HepG2 (cell line): ENCODE measurements at regions not wholly inside any gene's neighbourhood (a gene's known extent, or its start where the extent isn't known, plus 50 kb on each side); places are given as distances from the start of the nearest gene placed in this dataset.

Experiments
- ATAC-seq: fragments of 200-7000 bp; cut with Tn5 transposase; 3 replicates; pipeline ENCODE4 v1.9.1; 2020; ENCODE audit warnings: mild to moderate bottlenecking, moderate library complexity
- BruUV-seq: library from RNA; stranded (reverse); fragments of 400-500 nt; replicated peaks from 2 replicates; lab custom pipeline; 2021; lab: Mats Ljungman, UMichigan
- CTCF ChIA-PET: fragments of 300-600 bp; formaldehyde crosslinking; extraction: SDS; loops from one replicate; lab custom pipeline; 2021; ENCODE audit warnings: low total read pairs, inconsistent platforms, low intra/inter-chr PET ratio; lab: Yijun Ruan, JAX
- POLR2A ChIA-PET: fragments of 350-600 bp; sonication (Branson Sonifier 250); formaldehyde crosslinking; loops from one replicate; lab custom pipeline; 2020; ENCODE audit warnings: antibody characterized with exemption, inconsistent platforms; lab: Yijun Ruan, JAX
- DNase-seq: peaks from one replicate; pipeline ENCODE4 v3.0.0-alpha.2; 2015; ENCODE audit warnings: low spot score
- FAIRE-seq: peaks from 3 replicates; lab custom pipeline; 2011; peaks lifted over from hg19 to GRCh38; lab: Jason Lieb, UNC
- H2AFZ ChIP-seq: one replicate; pipeline ENCODE4 v1.6.1; 2011; ENCODE audit warnings: low read length, inconsistent platforms
- H3K27ac ChIP-seq: fragments of 300-600 bp; 3 replicates; pipeline ENCODE4 v1.8.0; 2011; ENCODE audit warnings: mixed run types, mild to moderate bottlenecking, mixed read lengths, low read length, inconsistent platforms; ENCODE audit not compliant: insufficient read depth; ENCODE audit errors: extremely low read length
- H3K27me3 ChIP-seq, 2 experiments: fragments of 200-600 bp in 1 of 2; 2 replicates in 1 of 2; 3 replicates in 1 of 2; pipeline versions ENCODE4 v1.6.0 to v1.8.0; 2011; ENCODE audit warnings: low read length in 2 of 2, mild to moderate bottlenecking in 2 of 2, moderate library complexity in 2 of 2, inconsistent platforms in 1 of 2; ENCODE audit not compliant: insufficient read depth in 2 of 2, control insufficient read depth in 1 of 2
- H3K36me3 ChIP-seq, 2 experiments: fragments of 200-600 bp in 1 of 2; replicated peaks in 1 of 2; 2 replicates in 1 of 2; 3 replicates in 1 of 2; pipeline versions ENCODE4 v1.5.1 to v1.8.0; 2011; ENCODE audit warnings: low read length in 2 of 2, inconsistent platforms in 1 of 2; ENCODE audit not compliant: insufficient read depth in 2 of 2, control insufficient read depth in 1 of 2
- H3K4me1 ChIP-seq: 2 replicates; pipeline ENCODE4 v1.5.1; 2012; ENCODE audit warnings: low read length, inconsistent platforms; ENCODE audit not compliant: insufficient read depth
- H3K4me2 ChIP-seq: 2 replicates; pipeline ENCODE4 v1.6.0; 2011; ENCODE audit warnings: low read depth, low read length, inconsistent platforms
- H3K4me3 ChIP-seq, 3 experiments: fragments of 200-600 bp in 1 of 3; sonication (generic), shearing (Covaris generic) in 1 of 3; replicated peaks in 1 of 3; 2 replicates each; pipeline ENCODE4 v1.5.1; 2011 to 2016; ENCODE audit warnings: low read length in 3 of 3, inconsistent platforms in 2 of 3, low read depth in 2 of 3, mild to moderate bottlenecking in 2 of 3, control low read depth in 1 of 3, mixed read lengths in 1 of 3; ENCODE audit not compliant: insufficient read depth in 1 of 3
- H3K79me2 ChIP-seq: one replicate; pipeline ENCODE4 v1.6.1; 2011; ENCODE audit warnings: low read length, inconsistent platforms; ENCODE audit not compliant: insufficient read depth
- H3K9ac ChIP-seq: 2 replicates; pipeline ENCODE4 v1.6.0; 2011; ENCODE audit warnings: mild to moderate bottlenecking, low read depth, low read length, inconsistent platforms; ENCODE audit not compliant: insufficient read depth
- H3K9me3 ChIP-seq: 2 replicates; pipeline ENCODE4 v1.5.1; 2012; ENCODE audit warnings: mild to moderate bottlenecking, low read length
- H4K20me1 ChIP-seq: 2 replicates; pipeline ENCODE4 v1.6.0; 2011; ENCODE audit warnings: inconsistent platforms, mild to moderate bottlenecking, low read length, moderate library complexity; ENCODE audit not compliant: insufficient read depth
- CEBPG ChIP-seq: IDR thresholded peaks from 2 replicates; pipeline ENCODE4 v1.6.1; 2016
- DR1 ChIP-seq: sonication (generic); formaldehyde crosslinking; IDR thresholded peaks from 2 replicates; pipeline ENCODE4 v1.8.0; 2021; ENCODE audit warnings: mild to moderate bottlenecking, missing genetic modification reagents, inconsistent platforms
- ELF4 ChIP-seq: sonication (generic); formaldehyde crosslinking; IDR thresholded peaks from 2 replicates; pipeline ENCODE4 v1.5.0; 2020; ENCODE audit warnings: missing genetic modification reagents, mild to moderate bottlenecking, moderate library complexity, borderline replicate concordance
- MYC ChIP-seq: sonication (generic); formaldehyde crosslinking; IDR thresholded peaks from 2 replicates; pipeline ENCODE4 v1.9.0; 2021; ENCODE audit warnings: missing genetic modification reagents, borderline replicate concordance
- PHF8 ChIP-seq: sonication (generic); formaldehyde crosslinking; IDR thresholded peaks from 2 replicates; pipeline ENCODE4 v1.5.0; 2020; ENCODE audit warnings: missing genetic modification reagents
- TSC22D2 ChIP-seq: sonication (generic); formaldehyde crosslinking; IDR thresholded peaks from 2 replicates; pipeline ENCODE4 v1.5.1; 2020; ENCODE audit warnings: missing genetic modification reagents, mild to moderate bottlenecking, borderline replicate concordance
- ZMYM3 ChIP-seq: sonication (generic); formaldehyde crosslinking; IDR thresholded peaks from 2 replicates; pipeline ENCODE4 v1.5.1; 2020; ENCODE audit warnings: mild to moderate bottlenecking, missing genetic modification reagents
- ZNF331 ChIP-seq: sonication (generic); formaldehyde crosslinking; IDR thresholded peaks from 2 replicates; pipeline ENCODE4 v1.4.0; 2020; ENCODE audit warnings: missing genetic modification reagents
- ZNF598 ChIP-seq: sonication (generic); formaldehyde crosslinking; IDR thresholded peaks from 2 replicates; pipeline ENCODE4 v1.5.1; 2020; ENCODE audit warnings: mild to moderate bottlenecking, missing genetic modification reagents, borderline replicate concordance
- WGBS: methylation state at CpG from one replicate; pipeline ENCODE4 v1.1.6; 2017; ENCODE audit warnings: low lambda C conversion rate; 5-methylcytosine and 5-hydroxymethylcytosine counted together
- in situ Hi-C: cut with HindIII; loops from 2 replicates; pipeline ENCODE4 v1.10.0; 2017; ENCODE audit warnings: low pct_unique_long_range_greater_than_20kb; ENCODE audit not compliant: extremely low pct_ligation_motif_present
- intact Hi-C: fragments of 100-400 bp; cut with micrococcal nuclease; formaldehyde crosslinking; loops from one replicate; pipeline ENCODE4 v1.10.0; 2022; ENCODE audit not compliant: unreplicated experiment
- TF ChIP-seq, protein P1 (sequence below): sonication (generic); formaldehyde crosslinking; conservative IDR thresholded peaks from 2 replicates; pipeline ENCODE4 v1.5.0; 2020; ENCODE audit warnings: missing genetic modification reagents
- TF ChIP-seq, protein P2 (sequence below): sonication (generic); formaldehyde crosslinking; IDR thresholded peaks from 2 replicates; pipeline ENCODE4 v1.4.0; 2020; ENCODE audit warnings: missing genetic modification reagents, mild to moderate bottlenecking, borderline replicate concordance
- TF ChIP-seq, protein P3 (sequence below): sonication (generic); formaldehyde crosslinking; IDR thresholded peaks from 2 replicates; pipeline ENCODE4 v1.4.0; 2020; ENCODE audit warnings: missing genetic modification reagents

DNA sequence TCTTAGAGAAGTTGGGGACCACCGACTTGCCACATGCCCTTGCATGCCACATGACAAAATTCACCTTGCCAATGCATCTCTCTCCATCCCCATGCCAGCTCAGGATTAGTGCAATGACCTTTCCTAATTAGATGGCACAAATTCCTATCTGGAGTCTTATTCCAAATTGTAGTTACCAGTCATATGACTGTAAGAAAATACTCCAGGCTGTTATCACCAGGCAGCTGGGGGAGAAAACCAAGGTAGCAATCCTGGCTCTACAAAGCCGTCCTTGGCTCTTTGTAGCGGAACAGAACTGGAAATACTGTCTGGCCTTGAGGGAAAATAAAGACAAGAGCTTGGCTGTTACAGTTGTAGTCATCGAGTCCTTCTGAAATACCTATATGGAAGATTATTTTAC is 208.5 kb upstream of the DIO2 start:
- no peaks in the 10 kb centered on the region for H4K20me1 ChIP-seq
- no peak overlapping the region for H3K9ac ChIP-seq
- H3K4me2 ChIP-seq = no peak overlapping the region
- no peak for ATAC-seq
- intact Hi-C loops (no loop called here), in situ Hi-C loops (no loop called here)
- H3K27ac ChIP-seq = no peak overlapping the region
- CTCF ChIA-PET = no interaction called here
- BruUV-seq = no TSS peak
- no peaks in the 10 kb centered on the region for H3K79me2 ChIP-seq
- no peaks in the 10 kb centered on the region for H3K4me1 ChIP-seq
- no peaks in the 10 kb centered on the region for H3K36me3 ChIP-seq
- 6% methylated on average over 4 of the region's 4 CpGs for WGBS
- FAIRE-seq = no peak
- H3K9me3 ChIP-seq = no peaks in the 10 kb centered on the region
- no peak overlapping the region for H2AFZ ChIP-seq
- TF ChIP-seq, protein P1, sequence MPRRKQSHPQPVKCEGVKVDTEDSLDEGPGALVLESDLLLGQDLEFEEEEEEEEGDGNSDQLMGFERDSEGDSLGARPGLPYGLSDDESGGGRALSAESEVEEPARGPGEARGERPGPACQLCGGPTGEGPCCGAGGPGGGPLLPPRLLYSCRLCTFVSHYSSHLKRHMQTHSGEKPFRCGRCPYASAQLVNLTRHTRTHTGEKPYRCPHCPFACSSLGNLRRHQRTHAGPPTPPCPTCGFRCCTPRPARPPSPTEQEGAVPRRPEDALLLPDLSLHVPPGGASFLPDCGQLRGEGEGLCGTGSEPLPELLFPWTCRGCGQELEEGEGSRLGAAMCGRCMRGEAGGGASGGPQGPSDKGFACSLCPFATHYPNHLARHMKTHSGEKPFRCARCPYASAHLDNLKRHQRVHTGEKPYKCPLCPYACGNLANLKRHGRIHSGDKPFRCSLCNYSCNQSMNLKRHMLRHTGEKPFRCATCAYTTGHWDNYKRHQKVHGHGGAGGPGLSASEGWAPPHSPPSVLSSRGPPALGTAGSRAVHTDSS (CRISPR knock-in tag) = no peak
- TF ChIP-seq ZMYM3 (CRISPR knock-in tag) = no peak
- TF ChIP-seq DR1 (CRISPR knock-in tag) = no peak
- no peak for TF ChIP-seq MYC (CRISPR knock-in tag)
- no peak for TF ChIP-seq PHF8
- TF ChIP-seq ELF4 (CRISPR knock-in tag) = no peak
- TF ChIP-seq ZNF598 (CRISPR knock-in tag) = no peak
- no peaks in the 10 kb centered on the region; a peak in 1 of 5 replicates for H3K27me3 ChIP-seq
- POLR2A ChIA-PET = no interaction called here
- DNase-seq = no peak
- H3K4me3 ChIP-seq = no peak overlapping the region

DNA sequence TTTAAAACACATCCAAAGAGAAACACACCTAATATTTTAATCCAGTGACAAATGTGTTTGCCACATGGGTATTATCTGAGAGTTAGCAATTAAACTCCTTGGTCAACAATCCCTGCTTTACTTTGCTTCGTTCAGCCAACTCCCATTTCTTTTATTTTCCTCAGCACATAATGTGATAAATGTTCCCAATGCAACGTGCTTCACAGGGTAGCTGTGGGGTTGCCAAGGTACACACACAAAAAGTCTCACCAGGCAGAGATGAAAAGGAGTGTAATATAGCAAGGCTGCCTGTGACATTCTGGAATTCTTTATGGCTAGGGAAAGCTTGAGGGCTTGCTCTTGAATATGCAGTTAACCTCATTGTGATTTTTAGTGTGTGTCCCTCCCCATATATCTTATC is 208.0 kb upstream of the DIO2 start:
- ChIA-PET POLR2A (no interaction called here), CTCF (no interaction called here)
- Histone ChIP-seq H3K4me2 (no peak overlapping the region), H4K20me1 (no peaks in the 10 kb centered on the region), H3K4me3 (no peak overlapping the region), H3K4me1 (no peaks in the 10 kb centered on the region), H3K79me2 (no peaks in the 10 kb centered on the region), H3K27ac (no peak overlapping the region), H3K27me3 (no peaks in the 10 kb centered on the region; a peak in 1 of 5 replicates), H2AFZ (no peak overlapping the region), H3K9me3 (no peaks in the 10 kb centered on the region), H3K9ac (no peak overlapping the region), H3K36me3 (no peaks in the 10 kb centered on the region)
- BruUV-seq = no TSS peak
- FAIRE-seq (no peak), DNase-seq (no peak), ATAC-seq (no peak)
- 5% methylated on average over 2 of the region's 2 CpGs for WGBS
- in situ Hi-C loops = no loop called here
- intact Hi-C loops = no loop called here
- TF ChIP-seq TSC22D2 (CRISPR knock-in tag) (no peak), CEBPG (CRISPR knock-in tag) (no peak), ZNF331 (no peak)
- TF ChIP-seq, protein P2, sequence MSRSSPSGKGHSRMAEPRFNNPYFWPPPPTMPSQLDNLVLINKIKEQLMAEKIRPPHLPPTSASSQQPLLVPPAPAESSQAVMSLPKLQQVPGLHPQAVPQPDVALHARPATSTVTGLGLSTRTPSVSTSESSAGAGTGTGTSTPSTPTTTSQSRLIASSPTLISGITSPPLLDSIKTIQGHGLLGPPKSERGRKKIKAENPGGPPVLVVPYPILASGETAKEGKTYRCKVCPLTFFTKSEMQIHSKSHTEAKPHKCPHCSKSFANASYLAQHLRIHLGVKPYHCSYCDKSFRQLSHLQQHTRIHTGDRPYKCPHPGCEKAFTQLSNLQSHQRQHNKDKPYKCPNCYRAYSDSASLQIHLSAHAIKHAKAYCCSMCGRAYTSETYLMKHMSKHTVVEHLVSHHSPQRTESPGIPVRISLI (CRISPR knock-in tag) = no peak
- TF ChIP-seq, protein P3, sequence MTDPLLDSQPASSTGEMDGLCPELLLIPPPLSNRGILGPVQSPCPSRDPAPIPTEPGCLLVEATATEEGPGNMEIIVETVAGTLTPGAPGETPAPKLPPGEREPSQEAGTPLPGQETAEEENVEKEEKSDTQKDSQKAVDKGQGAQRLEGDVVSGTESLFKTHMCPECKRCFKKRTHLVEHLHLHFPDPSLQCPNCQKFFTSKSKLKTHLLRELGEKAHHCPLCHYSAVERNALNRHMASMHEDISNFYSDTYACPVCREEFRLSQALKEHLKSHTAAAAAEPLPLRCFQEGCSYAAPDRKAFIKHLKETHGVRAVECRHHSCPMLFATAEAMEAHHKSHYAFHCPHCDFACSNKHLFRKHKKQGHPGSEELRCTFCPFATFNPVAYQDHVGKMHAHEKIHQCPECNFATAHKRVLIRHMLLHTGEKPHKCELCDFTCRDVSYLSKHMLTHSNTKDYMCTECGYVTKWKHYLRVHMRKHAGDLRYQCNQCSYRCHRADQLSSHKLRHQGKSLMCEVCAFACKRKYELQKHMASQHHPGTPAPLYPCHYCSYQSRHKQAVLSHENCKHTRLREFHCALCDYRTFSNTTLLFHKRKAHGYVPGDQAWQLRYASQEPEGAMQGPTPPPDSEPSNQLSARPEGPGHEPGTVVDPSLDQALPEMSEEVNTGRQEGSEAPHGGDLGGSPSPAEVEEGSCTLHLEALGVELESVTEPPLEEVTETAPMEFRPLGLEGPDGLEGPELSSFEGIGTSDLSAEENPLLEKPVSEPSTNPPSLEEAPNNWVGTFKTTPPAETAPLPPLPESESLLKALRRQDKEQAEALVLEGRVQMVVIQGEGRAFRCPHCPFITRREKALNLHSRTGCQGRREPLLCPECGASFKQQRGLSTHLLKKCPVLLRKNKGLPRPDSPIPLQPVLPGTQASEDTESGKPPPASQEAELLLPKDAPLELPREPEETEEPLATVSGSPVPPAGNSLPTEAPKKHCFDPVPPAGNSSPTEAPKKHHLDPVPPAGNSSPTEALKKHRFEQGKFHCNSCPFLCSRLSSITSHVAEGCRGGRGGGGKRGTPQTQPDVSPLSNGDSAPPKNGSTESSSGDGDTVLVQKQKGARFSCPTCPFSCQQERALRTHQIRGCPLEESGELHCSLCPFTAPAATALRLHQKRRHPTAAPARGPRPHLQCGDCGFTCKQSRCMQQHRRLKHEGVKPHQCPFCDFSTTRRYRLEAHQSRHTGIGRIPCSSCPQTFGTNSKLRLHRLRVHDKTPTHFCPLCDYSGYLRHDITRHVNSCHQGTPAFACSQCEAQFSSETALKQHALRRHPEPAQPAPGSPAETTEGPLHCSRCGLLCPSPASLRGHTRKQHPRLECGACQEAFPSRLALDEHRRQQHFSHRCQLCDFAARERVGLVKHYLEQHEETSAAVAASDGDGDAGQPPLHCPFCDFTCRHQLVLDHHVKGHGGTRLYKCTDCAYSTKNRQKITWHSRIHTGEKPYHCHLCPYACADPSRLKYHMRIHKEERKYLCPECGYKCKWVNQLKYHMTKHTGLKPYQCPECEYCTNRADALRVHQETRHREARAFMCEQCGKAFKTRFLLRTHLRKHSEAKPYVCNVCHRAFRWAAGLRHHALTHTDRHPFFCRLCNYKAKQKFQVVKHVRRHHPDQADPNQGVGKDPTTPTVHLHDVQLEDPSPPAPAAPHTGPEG (CRISPR knock-in tag) = no peak
